ENCODE measurements at regions not wholly inside any gene's neighbourhood (a gene's known extent, or its start where the extent isn't known, plus 50 kb on each side); places are given as distances from the start of the nearest gene placed in this dataset.

GRCh38 chr20:50363479-50363878 is 146.7 kb upstream of the PTPN1 start:
- TF ChIP-seq, protein P1, sequence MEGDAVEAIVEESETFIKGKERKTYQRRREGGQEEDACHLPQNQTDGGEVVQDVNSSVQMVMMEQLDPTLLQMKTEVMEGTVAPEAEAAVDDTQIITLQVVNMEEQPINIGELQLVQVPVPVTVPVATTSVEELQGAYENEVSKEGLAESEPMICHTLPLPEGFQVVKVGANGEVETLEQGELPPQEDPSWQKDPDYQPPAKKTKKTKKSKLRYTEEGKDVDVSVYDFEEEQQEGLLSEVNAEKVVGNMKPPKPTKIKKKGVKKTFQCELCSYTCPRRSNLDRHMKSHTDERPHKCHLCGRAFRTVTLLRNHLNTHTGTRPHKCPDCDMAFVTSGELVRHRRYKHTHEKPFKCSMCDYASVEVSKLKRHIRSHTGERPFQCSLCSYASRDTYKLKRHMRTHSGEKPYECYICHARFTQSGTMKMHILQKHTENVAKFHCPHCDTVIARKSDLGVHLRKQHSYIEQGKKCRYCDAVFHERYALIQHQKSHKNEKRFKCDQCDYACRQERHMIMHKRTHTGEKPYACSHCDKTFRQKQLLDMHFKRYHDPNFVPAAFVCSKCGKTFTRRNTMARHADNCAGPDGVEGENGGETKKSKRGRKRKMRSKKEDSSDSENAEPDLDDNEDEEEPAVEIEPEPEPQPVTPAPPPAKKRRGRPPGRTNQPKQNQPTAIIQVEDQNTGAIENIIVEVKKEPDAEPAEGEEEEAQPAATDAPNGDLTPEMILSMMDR (IDR thresholded peaks at IDR 0.05; ENCODE audit: borderline replicate concordance, extremely low read depth, low read length, poor library complexity, severe bottlenecking), result no peak
- no peak for TF ChIP-seq EZH2 (IDR thresholded peaks at IDR 0.05; ENCODE audit: borderline replicate concordance, low read depth, low read length, severe bottlenecking)

Measured in DND-41 (cell line).